ACC112 (cell line): ENCODE measurements at regions not wholly inside any gene's neighbourhood (a gene's known extent, or its start where the extent isn't known, plus 50 kb on each side); places are given as distances from the start of the nearest gene placed in this dataset.
"Not testable (repeated sequence)": the region's sequence is repeated elsewhere in the genome, so short reads cannot be mapped to it uniquely, and the experiment has no call there.

Source experiments
- H2AFZ ChIP-seq: fragments of 200-600 bp; sonication (generic); one replicate; pipeline ENCODE4 v1.6.0; 2017; ENCODE audit warnings: antibody characterized with exemption, low read length; ENCODE audit not compliant: unreplicated experiment
- H3K27ac ChIP-seq: fragments of 200-600 bp; sonication (generic); 2 replicates; pipeline ENCODE4 v1.5.1; 2014; ENCODE audit warnings: low read depth, mild to moderate bottlenecking, antibody characterized with exemption, low read length, moderate library complexity
- H3K27me3 ChIP-seq: fragments of 200-600 bp; sonication (generic); 2 replicates; pipeline ENCODE4 v1.6.1; 2014; ENCODE audit warnings: mild to moderate bottlenecking, antibody characterized with exemption, low read length, moderate library complexity, mixed read lengths; ENCODE audit not compliant: insufficient read depth
- H3K36me3 ChIP-seq: fragments of 200-600 bp; sonication (generic); 2 replicates; pipeline ENCODE4 v1.6.1; 2016; ENCODE audit warnings: mild to moderate bottlenecking, antibody characterized with exemption, low read length, moderate library complexity, mixed read lengths; ENCODE audit not compliant: insufficient read depth
- H3K4me1 ChIP-seq: fragments of 200-600 bp; sonication (generic); one replicate; pipeline ENCODE4 v1.6.1; 2016; ENCODE audit warnings: low read length, mixed read lengths; ENCODE audit not compliant: insufficient read depth, unreplicated experiment, control insufficient read depth
- H3K4me3 ChIP-seq: fragments of 200-600 bp; sonication (generic); 2 replicates; pipeline ENCODE4 v1.5.1; 2014; ENCODE audit warnings: mild to moderate bottlenecking, low read depth, low read length
- H3K79me2 ChIP-seq: fragments of 200-600 bp; sonication (generic); one replicate; pipeline ENCODE4 v1.6.0; 2016; ENCODE audit warnings: low read length; ENCODE audit not compliant: control insufficient read depth, unreplicated experiment, insufficient read depth

DNA sequence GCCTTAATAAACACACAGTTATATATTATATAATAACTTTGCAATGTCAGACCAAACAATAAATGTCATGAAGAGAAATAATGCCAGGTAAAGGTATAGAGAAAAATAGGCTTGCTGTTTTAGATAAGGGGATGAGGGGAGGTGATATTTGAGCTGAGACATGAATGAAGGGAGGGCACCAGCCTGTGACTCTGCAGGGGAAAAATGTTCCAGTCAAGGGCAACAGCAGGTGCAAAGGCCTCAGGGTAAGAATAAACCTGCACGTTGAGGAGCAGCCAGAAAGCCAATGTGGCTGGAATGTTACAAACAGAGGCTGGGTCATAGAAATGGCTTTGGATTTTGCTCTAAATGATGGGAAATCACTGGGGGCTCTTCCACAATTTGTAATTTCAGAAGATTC is 519.6 kb downstream of the SOX6 start:
- peaks cover 26% of the 10 kb centered on the region for H3K27me3 ChIP-seq
- H2AFZ ChIP-seq = no peak overlapping the region
- H3K36me3 ChIP-seq = no peaks in the 10 kb centered on the region
- no peaks in the 10 kb centered on the region for H3K79me2 ChIP-seq
- no peaks in the 10 kb centered on the region for H3K4me1 ChIP-seq
- H3K4me3 ChIP-seq = no peak overlapping the region
- H3K27ac ChIP-seq = no peak overlapping the region

- H3K27me3 ChIP-seq = peaks cover 17% of the 10 kb centered on the region
- H3K4me1 ChIP-seq = no peaks in the 10 kb centered on the region
- no peak overlapping the region for H2AFZ ChIP-seq
- H3K4me3 ChIP-seq = no peak overlapping the region
- H3K79me2 ChIP-seq = no peaks in the 10 kb centered on the region
- H3K27ac ChIP-seq = no peak overlapping the region
- no peaks in the 10 kb centered on the region for H3K36me3 ChIP-seq
Observed at GRCh38 chr11:15837901-15838489, 518.4 kb downstream of the SOX6 start.

DNA sequence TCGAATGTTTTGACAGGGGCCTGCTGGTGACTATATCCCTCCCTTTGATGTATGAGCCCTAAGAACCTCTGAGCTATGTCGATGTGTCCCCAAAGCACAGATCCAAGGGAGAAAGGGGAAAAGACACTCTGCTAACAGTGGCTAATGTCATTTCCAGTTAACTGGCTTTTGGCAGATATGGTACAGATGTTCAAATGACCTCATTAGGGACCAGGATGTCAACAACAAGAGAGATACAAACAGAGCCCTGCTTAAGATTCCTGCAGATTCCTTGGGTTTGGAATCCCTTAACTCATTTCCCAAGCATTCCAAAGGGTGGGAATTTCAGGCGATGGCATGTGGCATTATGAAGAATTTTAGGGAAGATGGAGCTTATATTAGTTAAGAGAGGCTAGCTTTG is 517.3 kb downstream of the SOX6 start:
- H2AFZ ChIP-seq = no peak overlapping the region
- no peaks in the 10 kb centered on the region for H3K79me2 ChIP-seq
- no peak overlapping the region for H3K4me3 ChIP-seq
- no peaks in the 10 kb centered on the region for H3K4me1 ChIP-seq
- no peak overlapping the region for H3K27ac ChIP-seq
- peaks cover 15% of the 10 kb centered on the region for H3K27me3 ChIP-seq
- no peaks in the 10 kb centered on the region for H3K36me3 ChIP-seq

- no peak overlapping the region for H2AFZ ChIP-seq
- H3K27ac ChIP-seq = no peak overlapping the region
- no peaks in the 10 kb centered on the region for H3K36me3 ChIP-seq
- H3K27me3 ChIP-seq = peaks cover 11% of the 10 kb centered on the region
- no peaks in the 10 kb centered on the region for H3K4me1 ChIP-seq
- H3K4me3 ChIP-seq = no peak overlapping the region
- no peaks in the 10 kb centered on the region for H3K79me2 ChIP-seq
Observed at GRCh38 chr11:15840966-15841365, 515.4 kb downstream of the SOX6 start.

DNA sequence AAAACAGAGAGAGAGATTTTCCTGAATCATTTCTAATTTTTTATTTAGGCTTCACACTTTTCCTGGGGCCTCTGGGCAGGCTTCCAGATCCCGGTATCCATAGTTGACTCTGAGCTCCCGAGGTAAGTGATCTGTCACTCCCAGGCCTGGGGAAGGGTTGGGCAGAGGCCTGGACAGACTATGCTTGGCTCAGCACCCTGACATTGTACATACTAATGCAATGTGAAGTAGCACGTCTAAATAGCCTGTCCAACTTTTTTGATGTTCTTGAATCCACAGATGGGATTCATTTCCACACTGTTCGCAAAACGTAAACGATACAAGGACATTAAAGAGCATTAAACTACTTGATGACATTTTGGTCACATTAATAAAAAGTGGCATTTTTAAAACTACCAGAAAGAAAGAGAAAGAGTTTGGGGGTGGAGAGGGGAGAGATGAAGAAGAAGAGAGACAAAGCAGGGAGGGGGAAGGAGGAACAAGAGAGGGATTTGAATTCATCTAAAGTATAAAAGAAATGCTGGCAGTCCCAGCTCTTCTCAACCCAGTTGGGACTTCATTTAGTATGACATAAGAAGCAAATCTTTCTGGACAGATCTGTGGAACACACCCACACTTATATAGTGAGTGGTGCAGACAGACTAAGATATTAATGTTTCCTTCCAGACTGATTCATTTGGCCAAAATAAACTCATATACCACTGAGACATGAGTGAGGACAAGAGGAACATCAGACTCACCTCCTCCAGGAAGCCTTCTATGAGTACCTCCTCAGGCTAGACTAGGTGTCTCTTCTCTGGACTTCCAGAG is 514.2 kb downstream of the SOX6 start:
- H3K4me1 ChIP-seq = no peaks in the 10 kb centered on the region
- no peak overlapping the region for H2AFZ ChIP-seq
- peaks cover 11% of the 10 kb centered on the region; the same call in 1 of the 2 replicates for H3K27me3 ChIP-seq
- no peak overlapping the region for H3K27ac ChIP-seq
- no peak overlapping the region for H3K4me3 ChIP-seq
- no peaks in the 10 kb centered on the region for H3K79me2 ChIP-seq
- H3K36me3 ChIP-seq = no peaks in the 10 kb centered on the region

GRCh38 chr11:15843309-15843872 is 513.0 kb downstream of the SOX6 start:
- Histone ChIP-seq H2AFZ (no peak overlapping the region), H3K27ac (no peak overlapping the region), H3K36me3 (no peaks in the 10 kb centered on the region), H3K27me3 (peaks cover 9% of the 10 kb centered on the region; the same call in 1 of the 2 replicates), H3K4me1 (no peaks in the 10 kb centered on the region), H3K4me3 (no peak overlapping the region), H3K79me2 (no peaks in the 10 kb centered on the region)

DNA sequence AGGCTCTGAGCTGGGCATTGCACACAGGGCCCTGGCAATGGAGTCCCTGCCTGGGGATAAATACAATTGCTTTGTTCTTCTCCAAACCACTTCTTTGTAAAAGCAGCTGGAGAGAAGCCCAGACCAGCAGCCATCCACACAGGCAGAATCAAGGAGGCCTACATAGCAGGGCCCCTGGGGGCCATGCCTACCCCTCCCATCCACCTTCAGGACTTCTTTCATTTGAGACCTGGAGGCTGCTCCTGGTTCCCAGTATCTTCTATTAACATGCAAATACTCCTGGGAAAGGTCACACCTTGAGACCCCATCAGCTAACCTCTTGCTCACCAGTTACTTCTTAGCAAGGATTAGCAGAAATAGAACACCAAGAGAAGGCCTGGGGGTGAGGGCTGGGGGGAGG is 511.1 kb downstream of the SOX6 start:
- no peak overlapping the region for H3K27ac ChIP-seq
- no peaks in the 10 kb centered on the region for H3K4me1 ChIP-seq

DNA sequence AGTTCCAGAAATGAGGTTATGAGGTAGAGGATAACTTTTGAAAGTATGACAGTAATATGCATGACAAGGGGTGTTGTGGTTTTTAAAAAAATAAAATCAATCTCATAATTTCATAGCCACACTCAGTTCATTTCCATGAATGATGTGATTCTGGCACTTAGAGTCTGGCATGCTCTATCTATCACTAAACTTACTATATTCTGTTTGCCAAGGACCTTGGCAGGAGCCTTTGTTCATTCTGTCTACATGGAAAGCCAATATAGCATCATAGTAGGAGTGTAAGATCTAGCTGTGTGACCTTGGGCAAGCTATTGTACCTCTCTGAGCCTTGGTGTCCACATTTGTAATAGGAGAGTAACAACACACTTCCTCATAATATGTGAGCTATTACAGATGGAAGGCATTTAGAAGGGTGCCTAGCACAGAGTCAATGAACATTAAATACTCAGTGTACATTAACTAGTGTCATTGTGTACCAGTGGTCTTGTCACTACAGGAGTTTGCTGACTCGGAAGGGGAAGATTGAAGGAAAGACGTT is 507.6 kb downstream of the SOX6 start:
- H3K4me3 ChIP-seq = no peak overlapping the region
- no peak overlapping the region for H3K27ac ChIP-seq
- H3K27me3 ChIP-seq = peaks cover 14% of the 10 kb centered on the region
- no peaks in the 10 kb centered on the region for H3K79me2 ChIP-seq
- H3K4me1 ChIP-seq = no peaks in the 10 kb centered on the region
- H3K36me3 ChIP-seq = no peaks in the 10 kb centered on the region
- H2AFZ ChIP-seq = no peak overlapping the region

More for the DNA sequence above, 511.1 kb downstream of the SOX6 start:
- Histone ChIP-seq H3K79me2 (no peaks in the 10 kb centered on the region), H3K4me3 (no peak overlapping the region), H2AFZ (no peak overlapping the region), H3K27me3 (peaks cover 11% of the 10 kb centered on the region), H3K36me3 (no peaks in the 10 kb centered on the region)

GRCh38 chr11:15849257-15849656 is 507.1 kb downstream of the SOX6 start:
- peaks cover 19% of the 10 kb centered on the region for H3K27me3 ChIP-seq
- H3K4me3 ChIP-seq = no peak overlapping the region
- H2AFZ ChIP-seq = no peak overlapping the region
- H3K27ac ChIP-seq = no peak overlapping the region
- no peaks in the 10 kb centered on the region for H3K36me3 ChIP-seq
- H3K79me2 ChIP-seq = no peaks in the 10 kb centered on the region
- no peaks in the 10 kb centered on the region for H3K4me1 ChIP-seq

DNA sequence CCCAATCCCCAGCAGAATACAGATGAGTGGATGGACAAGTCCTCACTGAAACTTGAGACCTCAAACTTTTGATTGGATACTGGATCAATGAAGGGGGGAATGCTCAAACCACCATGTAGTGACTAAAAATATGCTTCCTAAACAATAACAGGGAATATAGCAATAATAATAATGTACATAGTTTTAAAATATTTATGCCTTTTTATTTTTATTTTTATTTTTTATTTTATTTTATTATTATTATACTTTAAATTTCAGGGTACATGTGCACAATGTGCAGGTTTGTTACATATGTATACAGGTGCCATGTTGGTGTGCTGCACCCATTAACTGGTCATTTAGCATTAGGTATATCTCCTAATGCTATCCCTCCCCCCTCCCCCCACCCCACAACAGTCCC is 506.0 kb downstream of the SOX6 start:
- peaks cover 27% of the 10 kb centered on the region for H3K27me3 ChIP-seq
- H2AFZ ChIP-seq, H3K36me3 ChIP-seq, H3K4me3 ChIP-seq, H3K27ac ChIP-seq, H3K4me1 ChIP-seq, H3K79me2 ChIP-seq: not testable (repeated sequence)
